Psoas muscle (tissue), 7 donors: ENCODE measurements at regions not wholly inside any gene's neighbourhood (a gene's known extent, or its start where the extent isn't known, plus 50 kb on each side); places are given as distances from the start of the nearest gene placed in this dataset.
"Not testable (repeated sequence)": the region's sequence is repeated elsewhere in the genome, so short reads cannot be mapped to it uniquely, and the experiment has no call there.

Experiments
- ATAC-seq, 4 donors: fragments of 200-7000 bp; cut with Tn5 transposase; one replicate each; pipeline ENCODE4 v1.9.1; 2020; ENCODE audit warnings: moderate library complexity in 3 of 4, mild to moderate bottlenecking in 2 of 4
- DNase-seq, 2 donors: peaks; one replicate each; pipeline ENCODE4 v3.0.0-alpha.2; 2020
- H3K27ac ChIP-seq: fragments of 200-600 bp; one replicate; pipeline ENCODE4 v1.8.0; 2022
- H3K27me3 ChIP-seq, 3 donors: fragments of 200-600 bp in 1 of 3; one replicate each; pipeline versions ENCODE4 v1.6.1 to v1.8.0; 2013 to 2022; ENCODE audit warnings: low read length in 2 of 3, mild to moderate bottlenecking in 2 of 3, moderate library complexity in 1 of 3; ENCODE audit not compliant: insufficient read depth in 3 of 3
- H3K36me3 ChIP-seq, 2 donors: fragments of 200-600 bp in 1 of 2; one replicate each; pipeline versions ENCODE4 v1.6.1 to v1.8.0; 2013 to 2022; ENCODE audit warnings: low read depth in 1 of 2, mild to moderate bottlenecking in 1 of 2, moderate library complexity in 1 of 2; ENCODE audit not compliant: insufficient read depth in 1 of 2
- H3K4me1 ChIP-seq: fragments of 200-600 bp; one replicate; pipeline ENCODE4 v1.8.0; 2022
- H3K4me3 ChIP-seq: fragments of 200-600 bp; one replicate; pipeline ENCODE4 v1.8.0; 2022; ENCODE audit warnings: mild to moderate bottlenecking
- H3K9me3 ChIP-seq: fragments of 200-600 bp; one replicate; pipeline ENCODE4 v1.8.0; 2022
- WGBS, 3 donors: extraction: QIAGEN DNeasy Blood & Tissue Kit; methylation state at CpG; one replicate each; pipeline versions ENCODE4 v1.1.6 to v1.1.7; 2013; 5-methylcytosine and 5-hydroxymethylcytosine counted together
- intact Hi-C, 2 donors: fragments of 100-400 bp; cut with DNase I; formaldehyde crosslinking; loops; one replicate each; pipeline versions ENCODE4 v1.11.0 to v1.14.2; 2022
- TF ChIP-seq, protein P1 (sequence below): fragments of 200-600 bp; IDR thresholded peaks from one replicate; pipeline ENCODE4 v1.8.0; 2022; ENCODE audit warnings: antibody characterized with exemption
- donor health status: healthy with polysubstance abuse.
- donor health status: DM: no; HTN: no; CAD: no; lungs with moderate emphysema.
- donor health status: Bipolar disorder and iron deficiency.
- donor health status: healthy.
- donor health status: DM: yes; HTN: yes; CAD: no.
- donor health status: DM: no; HTN: no; CAD: no.
- donor health status: DM: yes; HTN: yes; CAD: no.

DNA sequence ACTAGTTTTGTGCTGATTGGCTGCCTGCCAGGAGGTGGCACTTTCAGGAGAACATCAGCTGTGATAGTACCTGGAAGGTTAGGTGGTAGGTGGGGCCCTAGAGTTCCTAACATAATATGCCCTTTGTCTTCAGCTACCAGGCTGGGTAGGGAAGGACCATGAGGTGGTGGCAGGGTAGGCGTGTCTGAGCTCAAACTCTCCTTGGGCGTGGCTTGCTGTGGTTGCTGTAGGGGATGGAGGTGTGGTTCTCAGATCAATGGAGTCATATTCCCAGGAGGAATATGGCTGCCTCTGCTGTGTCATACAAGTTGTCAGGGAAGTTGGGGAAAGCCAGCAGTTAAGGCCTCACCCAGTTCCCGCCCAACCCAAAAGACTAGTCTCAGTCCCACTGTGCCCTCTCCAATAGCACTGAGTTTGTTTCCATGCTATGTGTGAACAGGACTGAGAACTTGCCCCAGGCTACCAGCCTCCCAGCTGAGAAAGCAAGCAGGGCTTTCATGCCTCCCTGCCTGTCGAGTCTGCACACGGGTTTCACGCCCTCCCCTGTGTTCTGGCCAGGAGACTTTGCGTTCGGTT, 107.7 kb downstream of the CHCHD4 start:
- DNase-seq (no peak), ATAC-seq (no peak)
- TF ChIP-seq, protein P1, sequence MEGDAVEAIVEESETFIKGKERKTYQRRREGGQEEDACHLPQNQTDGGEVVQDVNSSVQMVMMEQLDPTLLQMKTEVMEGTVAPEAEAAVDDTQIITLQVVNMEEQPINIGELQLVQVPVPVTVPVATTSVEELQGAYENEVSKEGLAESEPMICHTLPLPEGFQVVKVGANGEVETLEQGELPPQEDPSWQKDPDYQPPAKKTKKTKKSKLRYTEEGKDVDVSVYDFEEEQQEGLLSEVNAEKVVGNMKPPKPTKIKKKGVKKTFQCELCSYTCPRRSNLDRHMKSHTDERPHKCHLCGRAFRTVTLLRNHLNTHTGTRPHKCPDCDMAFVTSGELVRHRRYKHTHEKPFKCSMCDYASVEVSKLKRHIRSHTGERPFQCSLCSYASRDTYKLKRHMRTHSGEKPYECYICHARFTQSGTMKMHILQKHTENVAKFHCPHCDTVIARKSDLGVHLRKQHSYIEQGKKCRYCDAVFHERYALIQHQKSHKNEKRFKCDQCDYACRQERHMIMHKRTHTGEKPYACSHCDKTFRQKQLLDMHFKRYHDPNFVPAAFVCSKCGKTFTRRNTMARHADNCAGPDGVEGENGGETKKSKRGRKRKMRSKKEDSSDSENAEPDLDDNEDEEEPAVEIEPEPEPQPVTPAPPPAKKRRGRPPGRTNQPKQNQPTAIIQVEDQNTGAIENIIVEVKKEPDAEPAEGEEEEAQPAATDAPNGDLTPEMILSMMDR, result no peak
- Histone ChIP-seq H3K4me3 (no peak overlapping the region), H3K36me3 (no peaks in the 10 kb centered on the region), H3K4me1 (no peaks in the 10 kb centered on the region), H3K27ac (no peak overlapping the region), H3K27me3 (no peaks in the 10 kb centered on the region), H3K9me3 (peaks cover 20% of the 10 kb centered on the region)
- 64 to 75% (median 71%) methylated on average over 8 of the region's 8 CpGs for WGBS, 3 donors
- intact Hi-C loops, result no loop called here

DNA sequence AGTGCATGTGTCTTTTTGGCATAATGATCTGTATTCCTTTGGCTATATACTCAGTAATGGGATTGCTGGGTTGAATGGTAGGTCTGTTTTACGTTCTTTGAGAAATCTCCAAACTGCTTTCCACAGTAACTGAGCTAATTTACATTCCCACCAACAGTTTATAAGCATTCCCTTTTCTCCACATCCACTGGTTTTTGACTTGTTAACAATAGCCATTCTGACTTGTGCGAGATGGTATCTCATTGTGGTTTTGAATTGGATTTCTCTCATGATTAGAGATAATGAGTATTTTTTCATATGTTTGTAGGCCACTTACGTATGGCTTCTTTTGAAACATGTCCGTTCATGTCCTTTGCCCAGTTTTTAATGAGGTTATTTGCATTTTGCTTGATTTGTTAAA, 117.7 kb downstream of the CHCHD4 start:
- Histone ChIP-seq H3K4me3 (no peak overlapping the region), H3K27me3 (peaks cover 0 to 6% (median 2%) of the 10 kb centered on the region in 3 donors), H3K36me3 (no peaks in the 10 kb centered on the region), H3K4me1 (no peaks in the 10 kb centered on the region), H3K9me3 (no peaks in the 10 kb centered on the region), H3K27ac (no peak overlapping the region)
- no peak for DNase-seq
- TF ChIP-seq, protein P1, result no peak
- 66 to 83% (median 73%) methylated on average over 4 of the region's 4 CpGs for WGBS, 3 donors
- no peak for ATAC-seq
- intact Hi-C loops, result no loop called here

DNA sequence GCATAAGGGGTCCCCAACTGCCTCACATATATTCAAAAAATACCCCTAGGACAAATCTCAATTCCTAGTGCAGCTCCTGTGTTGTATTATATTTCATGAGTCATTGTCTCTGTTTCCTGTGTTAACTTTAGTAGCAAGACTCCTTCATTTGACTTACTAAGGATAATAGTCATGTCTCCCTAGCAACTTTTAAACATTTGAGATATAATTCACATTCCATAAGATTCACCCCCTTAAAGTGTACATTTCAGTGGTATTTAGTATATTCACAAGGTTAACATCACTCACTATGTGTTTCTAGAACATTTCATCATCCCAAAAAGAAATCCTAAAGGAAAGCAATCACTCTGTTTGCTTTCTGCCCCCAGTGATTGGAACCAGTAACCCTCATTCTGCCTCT, 121.3 kb upstream of the WNT7A start:
- TF ChIP-seq, protein P1, result no peak
- intact Hi-C loops, result no loop called here

DNA sequence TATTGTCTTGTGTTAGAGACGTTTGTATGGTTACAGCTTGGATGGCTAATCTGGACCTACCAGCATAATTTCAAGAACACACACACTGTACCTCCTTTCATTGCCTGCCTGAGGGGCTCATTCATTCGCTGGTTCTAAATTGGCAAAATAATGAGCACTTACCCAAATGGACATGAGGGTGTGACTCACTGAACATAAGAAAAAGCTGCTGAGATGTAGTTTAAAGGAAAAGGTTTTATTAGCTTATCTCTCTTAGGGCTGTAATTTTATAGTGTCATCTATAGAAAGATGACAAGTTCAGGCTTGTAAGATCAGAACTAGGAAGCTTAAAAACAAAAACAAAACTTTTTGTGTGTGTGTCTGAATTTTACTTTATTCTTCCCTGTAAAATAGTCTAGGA, 120.7 kb upstream of the WNT7A start:
- Histone ChIP-seq H3K27ac (no peak overlapping the region), H3K4me1 (no peaks in the 10 kb centered on the region), H3K27me3 (peaks cover 0 to 7% (median 0%) of the 10 kb centered on the region in 3 donors), H3K36me3 (no peaks in the 10 kb centered on the region), H3K4me3 (no peak overlapping the region), H3K9me3 (no peaks in the 10 kb centered on the region)
- no peak for DNase-seq
- ATAC-seq, result no peak
- TF ChIP-seq, protein P1, result no peak
- 60 to 66% (median 62%) methylated on average over 2 of the region's 2 CpGs for WGBS, 3 donors
- intact Hi-C loops, result no loop called here

More for the DNA sequence above, 121.3 kb upstream of the WNT7A start:
- no peaks in the 10 kb centered on the region for H3K36me3 ChIP-seq
- H3K9me3 ChIP-seq, result no peaks in the 10 kb centered on the region
- H3K27me3 ChIP-seq, result peaks cover 0 to 7% (median 0%) of the 10 kb centered on the region in 3 donors
- no peak overlapping the region for H3K4me3 ChIP-seq
- H3K4me1 ChIP-seq, result no peaks in the 10 kb centered on the region
- DNase-seq, result no peak
- ATAC-seq, result no peak
- no peak overlapping the region for H3K27ac ChIP-seq

DNA sequence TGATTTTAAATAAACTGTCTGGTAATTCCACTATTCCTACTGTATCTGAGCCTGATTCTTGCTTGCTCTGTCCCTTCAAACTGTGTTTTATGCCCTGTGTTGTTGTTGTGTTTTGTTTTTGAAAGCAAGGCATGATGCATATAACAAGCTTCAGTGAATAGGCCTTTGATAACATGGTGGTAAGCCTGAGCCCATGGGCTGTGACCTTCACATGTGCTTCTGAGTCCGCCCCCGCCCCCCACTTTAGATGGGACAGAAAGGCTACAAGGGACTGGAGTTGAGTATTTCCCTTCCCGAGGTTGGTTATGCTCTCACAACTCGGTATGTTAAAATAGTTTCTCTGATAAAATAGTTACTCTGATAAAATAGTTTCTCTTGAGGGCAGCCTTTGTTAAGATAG, 119.0 kb upstream of the WNT7A start:
- Histone ChIP-seq H3K27ac (no peak overlapping the region), H3K4me1 (no peaks in the 10 kb centered on the region), H3K27me3 (peaks cover 0 to 5% (median 0%) of the 10 kb centered on the region in 3 donors), H3K9me3 (no peaks in the 10 kb centered on the region), H3K4me3 (no peak overlapping the region), H3K36me3 (no peaks in the 10 kb centered on the region)
- ATAC-seq (no peak), DNase-seq (no peak)
- WGBS, 3 donors, result 84 to 89% (median 86%) methylated on average over 4 of the region's 4 CpGs
- TF ChIP-seq, protein P1, result no peak
- intact Hi-C loops, result no loop called here

DNA sequence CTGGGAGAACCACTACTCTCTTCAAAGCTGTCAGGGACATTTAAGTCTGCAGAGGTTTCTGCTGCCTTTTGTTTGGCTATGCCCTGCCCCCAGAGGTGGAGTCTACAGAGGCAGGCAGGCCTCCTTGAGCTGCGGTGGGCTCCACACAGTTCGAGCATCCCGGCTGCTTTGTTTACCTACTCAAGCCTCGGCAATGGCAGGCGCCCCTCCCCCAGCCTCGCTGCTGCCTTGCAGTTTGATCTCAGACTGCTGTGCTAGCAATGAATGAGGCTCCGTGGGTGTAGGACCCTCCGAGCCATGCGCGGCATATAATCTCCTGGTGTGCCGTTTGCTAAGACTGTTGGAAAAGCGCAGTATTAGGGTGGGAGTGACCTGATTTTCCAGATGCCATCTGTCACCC, 115.3 kb upstream of the WNT7A start:
- H3K4me3 ChIP-seq, H3K27me3 ChIP-seq, intact Hi-C loops, H3K27ac ChIP-seq, H3K9me3 ChIP-seq, H3K4me1 ChIP-seq, DNase-seq, H3K36me3 ChIP-seq, ATAC-seq: not testable (repeated sequence)
- WGBS, 3 donors, result 87 to 92% (median 89%) methylated on average over 12 of the region's 12 CpGs

- H3K27me3 ChIP-seq, H3K4me3 ChIP-seq, H3K9me3 ChIP-seq, ATAC-seq, DNase-seq, H3K36me3 ChIP-seq, intact Hi-C loops, H3K27ac ChIP-seq, H3K4me1 ChIP-seq: not testable (repeated sequence)
- WGBS, 3 donors, result 63 to 84% (median 68%) methylated on average over 1 of the region's 1 CpG
Observed at GRCh38 chr3:13988925-13989324, 109.1 kb upstream of the WNT7A start.
